T-helper 1 cell treated with Interleukin-12 subunit alpha and Interleukin-12 subunit beta and Interleukin-4 antibody, amounts not matched to agents 30 ng/mL and 1 ng/mL, for 36 hours (primary cell): ENCODE measurements at regions not wholly inside any gene's neighbourhood (a gene's known extent, or its start where the extent isn't known, plus 50 kb on each side); places are given as distances from the start of the nearest gene placed in this dataset.

ENCODE experiments used
- intact Hi-C: fragments of 100-400 bp; cut with micrococcal nuclease; formaldehyde crosslinking; loops from one replicate; pipeline ENCODE4 v1.15.1; 2024

GRCh38 chr14:61192989-61193388 lies 88.1 kb downstream of the TMEM30B start:
- intact Hi-C loops = no loop called here

- intact Hi-C loops = no loop called here
Observed at GRCh38 chr14:61191733-61192132, 89.4 kb downstream of the TMEM30B start.

GRCh38 chr14:61190341-61190740 lies 90.8 kb downstream of the TMEM30B start:
- intact Hi-C loops = no loop called here

GRCh38 chr14:61188978-61189808 lies 91.9 kb downstream of the TMEM30B start:
- intact Hi-C loops = loop anchor here (5.0 to 10.0 kb wide), 2 partner anchors 266 to 562 kb away; no protein-coding TSS in a partner anchor

- intact Hi-C loops = loop anchor here (5.0 to 10.0 kb wide), 2 partner anchors 267 to 561 kb away; no protein-coding TSS in a partner anchor
Observed at GRCh38 chr14:61188196-61188595, 92.9 kb downstream of the TMEM30B start.

- intact Hi-C loops = loop anchor here (5.0 to 10.0 kb wide), 2 partner anchors 267 to 560 kb away; no protein-coding TSS in a partner anchor
Observed at GRCh38 chr14:61187196-61187905, 93.8 kb downstream of the TMEM30B start.

GRCh38 chr14:61186341-61187195 lies 94.6 kb downstream of the TMEM30B start:
- intact Hi-C loops = loop anchor here (5.0 to 10.0 kb wide), 2 partner anchors 268 to 559 kb away; no protein-coding TSS in a partner anchor

GRCh38 chr14:61185534-61185933 lies 95.6 kb downstream of the TMEM30B start:
- intact Hi-C loops = loop anchor here (5.0 to 10.0 kb wide), 2 partner anchors 269 to 558 kb away; no protein-coding TSS in a partner anchor

GRCh38 chr14:61184112-61184511 lies 97.0 kb downstream of the TMEM30B start:
- intact Hi-C loops = loop anchor here (10.0 kb wide), 1 partner anchor 271 kb away; no protein-coding TSS in a partner anchor

- intact Hi-C loops = loop anchor here (10.0 kb wide), 1 partner anchor 271 kb away; no protein-coding TSS in a partner anchor
Observed at GRCh38 chr14:61183196-61183885, 97.8 kb downstream of the TMEM30B start.

GRCh38 chr14:61179796-61180398 lies 101.2 kb downstream of the TMEM30B start:
- intact Hi-C loops = loop anchor here (2.0 to 10.0 kb wide), 7 partner anchors 58 to 525 kb away; partner anchors contain the start of genes SLC38A6 and TRMT5

GRCh38 chr14:61179061-61179690 lies 102.0 kb downstream of the TMEM30B start:
- intact Hi-C loops = loop anchor here (2.0 to 10.0 kb wide), 6 partner anchors 57 to 524 kb away; partner anchors contain the start of genes SLC38A6 and TRMT5

GRCh38 chr14:61178226-61179060 lies 102.7 kb downstream of the TMEM30B start:
- intact Hi-C loops = loop anchor here (1.0 to 10.0 kb wide), 7 partner anchors 56 to 524 kb away; partner anchors contain the start of genes SLC38A6 and TRMT5

GRCh38 chr14:61177279-61178225 lies 103.6 kb downstream of the TMEM30B start:
- intact Hi-C loops = loop anchor here (1.0 to 10.0 kb wide), 7 partner anchors 55 to 523 kb away; partner anchors contain the start of genes SLC38A6 and TRMT5

GRCh38 chr14:61176686-61177085 lies 104.5 kb downstream of the TMEM30B start:
- intact Hi-C loops = loop anchor here (5.0 to 10.0 kb wide), 5 partner anchors 54 to 522 kb away; partner anchors contain the start of genes SLC38A6 and TRMT5

GRCh38 chr14:61174987-61175386 lies 106.2 kb downstream of the TMEM30B start:
- intact Hi-C loops = loop anchor here (5.0 to 10.0 kb wide), 5 partner anchors 53 to 520 kb away; partner anchors contain the start of genes SLC38A6 and TRMT5

GRCh38 chr14:61174441-61174891 lies 106.7 kb downstream of the TMEM30B start:
- intact Hi-C loops = loop anchor here (10.0 kb wide), 1 partner anchor 520 kb away; no protein-coding TSS in a partner anchor
